ENCODE measurements at regions not wholly inside any gene's neighbourhood (a gene's known extent, or its start where the extent isn't known, plus 50 kb on each side); places are given as distances from the start of the nearest gene placed in this dataset.

GRCh38 chr16:79272141-79272577 lies 328.4 kb downstream of the MAF start:
- no CpG with 5 or more reads among the region's 19 CpGs for WGBS (ENCODE audit: extremely low coverage, insufficient coverage, insufficient read length)
- DNase-seq = no peak
- Histone ChIP-seq H2BK120ac (ENCODE audit: insufficient read depth, low read length, poor library complexity) (no peak overlapping the region), H4K91ac (ENCODE audit: low read depth, low read length) (no peak overlapping the region), H3K36me3 (ENCODE audit: control insufficient read depth in 1 of 2, insufficient read depth in 2 of 2, low read length in 2 of 2) (no peaks in the 10 kb centered on the region), H3K79me2 (ENCODE audit: control insufficient read depth, insufficient read depth, low read length, poor library complexity) (no peaks in the 10 kb centered on the region), H3K4me3 (ENCODE audit: low read depth, low read length) (no peak overlapping the region), H3K79me1 (ENCODE audit: low read length) (no peaks in the 10 kb centered on the region), H2BK5ac (ENCODE audit: low read depth, low read length, poor library complexity) (no peak overlapping the region), H3K4me1 (ENCODE audit: control insufficient read depth in 1 of 2, insufficient read depth in 2 of 2, low read length in 2 of 2) (peaks cover 4 to 7% of the 10 kb centered on the region in 2 experiments), H3K23ac (ENCODE audit: low read length) (no peak overlapping the region), H4K8ac (ENCODE audit: low read depth, low read length) (no peak overlapping the region), H2AFZ (ENCODE audit: insufficient read depth, low read length, poor library complexity) (no peak overlapping the region), H3K14ac (ENCODE audit: low read length) (no peak overlapping the region), H3K9ac (ENCODE audit: low read length) (no peak overlapping the region), H3K18ac (ENCODE audit: low read length) (no peak overlapping the region), H3K4ac (ENCODE audit: low read depth, low read length) (no peak overlapping the region), H3K27ac (ENCODE audit: low read depth, low read length) (no peak overlapping the region), H3K9me3 (ENCODE audit: insufficient read depth, low read depth, low read length) (no peaks in the 10 kb centered on the region), H2BK12ac (ENCODE audit: low read length) (no peak overlapping the region), H2AK5ac (ENCODE audit: low read length) (no peak overlapping the region), H3K4me2 (ENCODE audit: low read length) (no peak overlapping the region), H3K27me3 (ENCODE audit: insufficient read depth, low read length) (no peaks in the 10 kb centered on the region), H4K12ac (ENCODE audit: low read depth, low read length) (no peak overlapping the region)

- no peak overlapping the region for H3K4ac ChIP-seq (ENCODE audit: low read depth, low read length)
These were observed 329.0 kb downstream of the MAF start for GRCh38 chr16:79271583-79271982.

GRCh38 chr16:79270011-79270410 lies 330.5 kb downstream of the MAF start:
- Histone ChIP-seq H4K91ac (ENCODE audit: low read depth, low read length) (no peak overlapping the region), H3K4me2 (ENCODE audit: low read length) (no peak overlapping the region), H3K27me3 (ENCODE audit: insufficient read depth, low read length) (no peaks in the 10 kb centered on the region), H3K4me1 (ENCODE audit: control insufficient read depth in 1 of 2, insufficient read depth in 2 of 2, low read length in 2 of 2) (peaks cover 4 to 7% of the 10 kb centered on the region in 2 experiments), H3K4ac (ENCODE audit: low read depth, low read length) (no peak overlapping the region), H3K9me3 (ENCODE audit: insufficient read depth, low read depth, low read length) (no peaks in the 10 kb centered on the region), H2AFZ (ENCODE audit: insufficient read depth, low read length, poor library complexity) (no peak overlapping the region), H3K18ac (ENCODE audit: low read length) (no peak overlapping the region), H2BK120ac (ENCODE audit: insufficient read depth, low read length, poor library complexity) (no peak overlapping the region), H3K79me2 (ENCODE audit: control insufficient read depth, insufficient read depth, low read length, poor library complexity) (no peaks in the 10 kb centered on the region), H3K9ac (ENCODE audit: low read length) (no peak overlapping the region), H2BK5ac (ENCODE audit: low read depth, low read length, poor library complexity) (no peak overlapping the region), H3K14ac (ENCODE audit: low read length) (no peak overlapping the region), H3K79me1 (ENCODE audit: low read length) (no peaks in the 10 kb centered on the region), H4K8ac (ENCODE audit: low read depth, low read length) (no peak overlapping the region), H3K23ac (ENCODE audit: low read length) (no peak overlapping the region), H4K12ac (ENCODE audit: low read depth, low read length) (no peak overlapping the region), H3K4me3 (ENCODE audit: low read depth, low read length) (no peak overlapping the region), H2BK12ac (ENCODE audit: low read length) (no peak overlapping the region), H3K36me3 (ENCODE audit: control insufficient read depth in 1 of 2, insufficient read depth in 2 of 2, low read length in 2 of 2) (no peaks in the 10 kb centered on the region), H2AK5ac (ENCODE audit: low read length) (no peak overlapping the region), H3K27ac (ENCODE audit: low read depth, low read length) (no peak overlapping the region)
- no peak for DNase-seq
- WGBS (ENCODE audit: extremely low coverage, insufficient coverage, insufficient read length) = no CpG with 5 or more reads among the region's 2 CpGs

More at GRCh38 chr16:79271583-79271982, 329.0 kb downstream of the MAF start:
- no peak for DNase-seq
- Histone ChIP-seq H3K9ac (ENCODE audit: low read length) (no peak overlapping the region), H2AFZ (ENCODE audit: insufficient read depth, low read length, poor library complexity) (no peak overlapping the region), H4K12ac (ENCODE audit: low read depth, low read length) (no peak overlapping the region), H2BK120ac (ENCODE audit: insufficient read depth, low read length, poor library complexity) (no peak overlapping the region), H3K36me3 (ENCODE audit: control insufficient read depth in 1 of 2, insufficient read depth in 2 of 2, low read length in 2 of 2) (no peaks in the 10 kb centered on the region), H2BK12ac (ENCODE audit: low read length) (no peak overlapping the region), H2AK5ac (ENCODE audit: low read length) (no peak overlapping the region), H3K9me3 (ENCODE audit: insufficient read depth, low read depth, low read length) (no peaks in the 10 kb centered on the region), H3K4me3 (ENCODE audit: low read depth, low read length) (no peak overlapping the region), H4K8ac (ENCODE audit: low read depth, low read length) (no peak overlapping the region), H2BK5ac (ENCODE audit: low read depth, low read length, poor library complexity) (no peak overlapping the region), H3K79me1 (ENCODE audit: low read length) (no peaks in the 10 kb centered on the region), H3K18ac (ENCODE audit: low read length) (no peak overlapping the region), H3K23ac (ENCODE audit: low read length) (no peak overlapping the region), H3K14ac (ENCODE audit: low read length) (no peak overlapping the region), H3K4me2 (ENCODE audit: low read length) (no peak overlapping the region), H3K27me3 (ENCODE audit: insufficient read depth, low read length) (no peaks in the 10 kb centered on the region), H3K4me1 (ENCODE audit: control insufficient read depth in 1 of 2, insufficient read depth in 2 of 2, low read length in 2 of 2) (peaks cover 4 to 7% of the 10 kb centered on the region in 2 experiments), H4K91ac (ENCODE audit: low read depth, low read length) (no peak overlapping the region), H3K27ac (ENCODE audit: low read depth, low read length) (no peak overlapping the region), H3K79me2 (ENCODE audit: control insufficient read depth, insufficient read depth, low read length, poor library complexity) (no peaks in the 10 kb centered on the region)
- WGBS (ENCODE audit: extremely low coverage, insufficient coverage, insufficient read length) = no CpG with 5 or more reads among the region's 1 CpG

- Histone ChIP-seq H2BK12ac (ENCODE audit: low read length) (no peak overlapping the region), H3K14ac (ENCODE audit: low read length) (no peak overlapping the region), H3K27ac (ENCODE audit: low read depth, low read length) (no peak overlapping the region), H2AFZ (ENCODE audit: insufficient read depth, low read length, poor library complexity) (no peak overlapping the region), H2BK5ac (ENCODE audit: low read depth, low read length, poor library complexity) (no peak overlapping the region), H3K4me1 (ENCODE audit: control insufficient read depth in 1 of 2, insufficient read depth in 2 of 2, low read length in 2 of 2) (peaks cover 4 to 7% of the 10 kb centered on the region in 2 experiments), H3K18ac (ENCODE audit: low read length) (no peak overlapping the region), H3K9me3 (ENCODE audit: insufficient read depth, low read depth, low read length) (no peaks in the 10 kb centered on the region), H3K9ac (ENCODE audit: low read length) (no peak overlapping the region), H3K4me3 (ENCODE audit: low read depth, low read length) (no peak overlapping the region), H3K79me1 (ENCODE audit: low read length) (no peaks in the 10 kb centered on the region), H3K36me3 (ENCODE audit: control insufficient read depth in 1 of 2, insufficient read depth in 2 of 2, low read length in 2 of 2) (no peaks in the 10 kb centered on the region), H2AK5ac (ENCODE audit: low read length) (no peak overlapping the region), H4K8ac (ENCODE audit: low read depth, low read length) (no peak overlapping the region), H2BK120ac (ENCODE audit: insufficient read depth, low read length, poor library complexity) (no peak overlapping the region), H3K4me2 (ENCODE audit: low read length) (no peak overlapping the region), H4K12ac (ENCODE audit: low read depth, low read length) (no peak overlapping the region), H3K79me2 (ENCODE audit: control insufficient read depth, insufficient read depth, low read length, poor library complexity) (no peaks in the 10 kb centered on the region), H3K27me3 (ENCODE audit: insufficient read depth, low read length) (no peaks in the 10 kb centered on the region), H3K4ac (ENCODE audit: low read depth, low read length) (no peak overlapping the region), H4K91ac (ENCODE audit: low read depth, low read length) (no peak overlapping the region), H3K23ac (ENCODE audit: low read length) (no peak overlapping the region)
- WGBS (ENCODE audit: extremely low coverage, insufficient coverage, insufficient read length) = no CpG with 5 or more reads among the region's 8 CpGs
- no peak for DNase-seq
These were observed 331.2 kb downstream of the MAF start for GRCh38 chr16:79269211-79269863.

Data from trophoblast cell (in vitro differentiated cells and primary cell).